ENCODE measurements at regions not wholly inside any gene's neighbourhood (a gene's known extent, or its start where the extent isn't known, plus 50 kb on each side); places are given as distances from the start of the nearest gene placed in this dataset.
"Not testable (repeated sequence)": the region's sequence is repeated elsewhere in the genome, so short reads cannot be mapped to it uniquely, and the experiment has no call there.

- Mint-ChIP-seq H3K4me3 (no peak overlapping the region), H3K9me3 (no peaks in the 10 kb centered on the region), H3K36me3 (ENCODE audit: low read depth) (no peaks in the 10 kb centered on the region), H3K27ac (no peak overlapping the region), H3K27me3 (peaks cover 18% of the 10 kb centered on the region), H3K4me1 (no peaks in the 10 kb centered on the region)
- ChIA-PET POLR2A (no interaction called here), CTCF (no interaction called here)
- DNase-seq: no peak
These were observed 102.2 kb upstream of the SERPINE2 start for GRCh38 chr2:224141304-224141703.

DNA sequence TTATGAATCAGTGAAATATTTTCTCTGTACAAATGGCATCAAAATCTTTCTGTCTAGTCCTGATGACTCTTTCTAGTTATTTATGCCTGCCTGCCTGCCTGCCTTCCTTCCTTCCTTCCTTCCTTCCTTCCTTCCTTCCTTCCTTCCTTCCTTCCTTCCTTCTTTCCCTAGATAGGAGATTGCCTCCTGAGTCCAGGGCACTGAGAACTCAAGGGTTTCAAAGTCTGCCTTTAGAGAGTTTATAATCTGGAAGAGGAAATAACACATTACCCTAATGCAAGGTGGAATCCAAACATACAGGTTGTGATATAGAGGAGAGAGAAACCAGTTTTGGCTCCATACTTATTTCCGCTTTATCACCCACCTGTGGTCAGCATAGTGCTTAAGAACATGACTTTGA lies 98.1 kb upstream of the SERPINE2 start:
- peaks cover 9% of the 10 kb centered on the region for H3K27me3 Mint-ChIP-seq

DNA sequence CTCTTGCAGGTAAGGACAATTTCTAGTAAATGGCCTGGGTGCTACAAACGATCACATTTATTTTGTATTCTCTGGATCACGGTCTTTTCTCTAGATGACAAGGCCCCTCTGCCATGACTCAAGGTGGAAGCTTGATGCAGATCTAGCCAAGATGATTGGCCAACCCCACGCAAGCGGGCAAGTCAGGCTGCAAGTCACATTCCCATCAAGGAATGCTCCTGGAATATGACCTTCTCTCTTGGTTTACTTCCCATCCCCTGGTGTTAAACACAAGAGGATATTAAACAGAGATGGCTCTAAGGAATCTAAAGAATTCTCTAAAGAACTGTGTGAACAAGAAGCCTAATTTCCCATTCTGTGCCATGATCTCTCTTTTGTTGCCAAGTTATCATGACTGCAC lies 97.3 kb upstream of the SERPINE2 start:
- POLR2A ChIA-PET: no interaction called here
- Mint-ChIP-seq H3K4me3 (no peak overlapping the region), H3K9me3 (no peaks in the 10 kb centered on the region), H3K27me3 (peaks cover 11% of the 10 kb centered on the region), H3K36me3 (ENCODE audit: low read depth) (no peaks in the 10 kb centered on the region), H3K27ac (no peak overlapping the region), H3K4me1 (no peaks in the 10 kb centered on the region)
- no peak for DNase-seq
- CTCF ChIA-PET: no interaction called here

More for the DNA sequence above, 98.1 kb upstream of the SERPINE2 start:
- H3K4me1 Mint-ChIP-seq: no peaks in the 10 kb centered on the region
- no peak overlapping the region for H3K4me3 Mint-ChIP-seq
- no peaks in the 10 kb centered on the region for H3K36me3 Mint-ChIP-seq (ENCODE audit: low read depth)
- no peak overlapping the region for H3K27ac Mint-ChIP-seq
- ChIA-PET CTCF (no interaction called here), POLR2A (no interaction called here)
- H3K9me3 Mint-ChIP-seq: no peaks in the 10 kb centered on the region
- DNase-seq: no peak

GRCh38 chr2:224135881-224136280 lies 96.8 kb upstream of the SERPINE2 start:
- Mint-ChIP-seq H3K27ac (no peak overlapping the region), H3K27me3 (peaks cover 11% of the 10 kb centered on the region), H3K4me1 (no peaks in the 10 kb centered on the region), H3K36me3 (ENCODE audit: low read depth) (no peaks in the 10 kb centered on the region), H3K9me3 (no peaks in the 10 kb centered on the region), H3K4me3 (no peak overlapping the region)
- no peak for DNase-seq
- ChIA-PET POLR2A (no interaction called here), CTCF (no interaction called here)

- ChIA-PET POLR2A (no interaction called here), CTCF (no interaction called here)
- Mint-ChIP-seq H3K9me3 (no peaks in the 10 kb centered on the region), H3K4me1 (no peaks in the 10 kb centered on the region), H3K4me3 (no peak overlapping the region), H3K27me3 (peaks cover 9% of the 10 kb centered on the region), H3K36me3 (ENCODE audit: low read depth) (no peaks in the 10 kb centered on the region), H3K27ac (no peak overlapping the region)
- DNase-seq: no peak
These were observed 95.1 kb upstream of the SERPINE2 start for GRCh38 chr2:224134003-224134734.

- no peaks in the 10 kb centered on the region for H3K4me1 Mint-ChIP-seq
- H3K27ac Mint-ChIP-seq: no peak overlapping the region
- ChIA-PET CTCF (no interaction called here), POLR2A (no interaction called here)
- H3K36me3 Mint-ChIP-seq (ENCODE audit: low read depth): no peaks in the 10 kb centered on the region
- H3K4me3 Mint-ChIP-seq: no peak overlapping the region
- no peaks in the 10 kb centered on the region for H3K9me3 Mint-ChIP-seq
- no peak for DNase-seq
- peaks cover 10% of the 10 kb centered on the region for H3K27me3 Mint-ChIP-seq
These were observed 94.3 kb upstream of the SERPINE2 start for GRCh38 chr2:224133387-224133786.

DNA sequence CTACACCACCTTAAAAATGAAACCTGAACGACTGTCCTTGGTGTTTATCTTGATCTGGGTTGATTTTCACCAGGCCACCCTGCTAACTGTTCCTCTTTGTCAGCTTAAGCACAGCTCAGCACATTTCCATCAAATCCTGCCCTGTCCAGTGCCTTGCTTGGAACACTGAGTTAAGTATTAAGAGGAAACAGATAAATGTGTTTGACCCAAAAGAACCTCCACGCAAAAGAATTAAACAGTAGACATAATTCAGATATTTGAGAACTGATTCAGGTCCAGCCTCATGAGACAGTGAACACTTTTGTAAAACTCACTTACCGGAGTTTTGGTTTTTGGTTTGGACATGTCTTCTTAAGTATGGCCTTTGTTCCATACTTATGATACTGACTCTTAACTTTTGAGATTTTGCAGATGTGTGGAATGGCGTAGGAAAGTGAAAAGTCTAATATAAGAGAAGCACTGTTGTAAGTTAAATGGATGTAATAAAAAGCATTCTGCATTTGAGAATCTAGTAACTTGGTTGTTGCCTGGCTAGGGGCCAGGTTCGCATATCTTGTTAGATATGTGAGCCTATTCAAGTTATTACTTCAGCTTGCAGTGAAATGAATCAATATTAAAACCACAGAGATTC lies 88.9 kb upstream of the SERPINE2 start:
- POLR2A ChIA-PET: no interaction called here
- Mint-ChIP-seq H3K27me3 (peaks cover 8% of the 10 kb centered on the region), H3K4me3 (no peak overlapping the region), H3K9me3 (no peaks in the 10 kb centered on the region), H3K4me1 (no peaks in the 10 kb centered on the region), H3K36me3 (ENCODE audit: low read depth) (no peaks in the 10 kb centered on the region), H3K27ac (no peak overlapping the region)
- CTCF ChIA-PET: interaction anchor here (1.1 kb wide), 1 partner anchor 135 kb away, joined by 3 read pairs; no protein-coding TSS in a partner anchor
- no peak for DNase-seq

DNA sequence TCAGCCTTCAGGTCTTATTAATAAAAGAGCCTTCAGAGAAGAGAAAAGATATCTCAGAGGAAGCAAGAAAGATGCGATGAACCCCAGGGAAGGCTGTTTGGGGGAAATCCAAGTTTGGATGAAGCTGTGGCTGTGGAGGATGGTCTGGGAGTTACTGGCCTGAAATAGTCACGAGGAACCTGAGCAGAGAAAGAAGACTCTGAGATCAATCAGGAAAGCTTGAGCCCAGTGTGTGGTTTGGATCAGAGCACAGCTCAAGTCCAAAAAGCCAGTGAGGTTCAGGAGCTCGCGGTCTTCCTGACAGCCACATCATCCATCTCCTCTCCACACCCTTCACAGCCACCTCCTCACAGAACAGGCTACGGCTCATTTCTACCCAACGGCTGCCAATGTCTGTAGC lies 87.4 kb upstream of the SERPINE2 start:
- H3K4me1 Mint-ChIP-seq: no peaks in the 10 kb centered on the region
- no peak overlapping the region for H3K27ac Mint-ChIP-seq
- DNase-seq: no peak
- no peak overlapping the region for H3K4me3 Mint-ChIP-seq
- ChIA-PET POLR2A (no interaction called here), CTCF (interaction anchor here (1.1 kb wide), 1 partner anchor 134 kb away, joined by 3 read pairs; no protein-coding TSS in a partner anchor)
- H3K36me3 Mint-ChIP-seq (ENCODE audit: low read depth): no peaks in the 10 kb centered on the region
- H3K9me3 Mint-ChIP-seq: no peaks in the 10 kb centered on the region
- peaks cover 8% of the 10 kb centered on the region for H3K27me3 Mint-ChIP-seq

- Mint-ChIP-seq H3K9me3 (no peaks in the 10 kb centered on the region), H3K36me3 (ENCODE audit: low read depth) (no peaks in the 10 kb centered on the region), H3K27me3 (peaks cover 9% of the 10 kb centered on the region), H3K4me3 (no peak overlapping the region), H3K27ac (no peak overlapping the region), H3K4me1 (no peaks in the 10 kb centered on the region)
- no peak for DNase-seq
- ChIA-PET POLR2A (no interaction called here), CTCF (no interaction called here)
These were observed 86.9 kb upstream of the SERPINE2 start for GRCh38 chr2:224126003-224126402.

GRCh38 chr2:224122542-224122941 lies 83.5 kb upstream of the SERPINE2 start:
- CTCF ChIA-PET: no interaction called here
- Mint-ChIP-seq H3K27ac (no peak overlapping the region), H3K36me3 (ENCODE audit: low read depth) (no peaks in the 10 kb centered on the region), H3K4me1 (no peaks in the 10 kb centered on the region), H3K4me3 (no peak overlapping the region), H3K27me3 (peaks cover 11% of the 10 kb centered on the region), H3K9me3 (no peaks in the 10 kb centered on the region)
- POLR2A ChIA-PET: no interaction called here
- no peak for DNase-seq

DNA sequence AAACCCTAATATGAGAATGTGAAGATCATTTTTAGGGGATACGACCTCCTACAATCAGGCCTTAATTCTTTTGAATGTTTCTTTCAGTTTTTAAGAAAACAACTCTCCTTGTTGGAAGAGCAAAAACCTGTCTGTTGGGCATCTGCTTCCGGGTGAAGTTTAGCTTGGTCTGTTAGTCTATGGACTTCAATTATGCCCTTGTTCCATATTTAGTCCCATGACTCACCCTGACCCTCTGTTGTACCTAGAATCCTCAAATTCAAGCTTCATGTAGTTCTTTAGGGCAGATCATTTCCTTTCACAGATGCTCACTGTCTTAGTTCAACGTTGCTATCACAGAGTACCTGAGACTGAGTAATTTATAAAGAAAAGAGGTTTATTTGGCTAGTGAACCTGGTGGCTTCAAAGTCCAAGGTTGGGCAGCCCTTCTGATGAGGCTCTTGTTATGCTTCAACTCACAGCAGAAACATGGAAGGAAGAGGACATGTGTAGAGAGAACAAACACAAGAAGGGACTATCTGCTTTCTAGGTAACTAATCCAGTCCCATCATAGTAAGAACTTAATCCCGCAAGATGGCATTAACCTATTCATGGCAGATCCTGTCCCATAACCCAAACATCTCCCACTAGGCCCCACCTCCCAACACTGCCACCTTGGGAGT lies 82.5 kb upstream of the SERPINE2 start:
- no peak for DNase-seq
- no peaks in the 10 kb centered on the region for H3K36me3 Mint-ChIP-seq (ENCODE audit: low read depth)
- H3K4me3 Mint-ChIP-seq: no peak overlapping the region
- H3K27me3 Mint-ChIP-seq: peaks cover 18% of the 10 kb centered on the region
- CTCF ChIA-PET: no interaction called here
- H3K27ac Mint-ChIP-seq: no peak overlapping the region
- POLR2A ChIA-PET: no interaction called here
- H3K4me1 Mint-ChIP-seq: no peaks in the 10 kb centered on the region
- H3K9me3 Mint-ChIP-seq: no peaks in the 10 kb centered on the region

DNA sequence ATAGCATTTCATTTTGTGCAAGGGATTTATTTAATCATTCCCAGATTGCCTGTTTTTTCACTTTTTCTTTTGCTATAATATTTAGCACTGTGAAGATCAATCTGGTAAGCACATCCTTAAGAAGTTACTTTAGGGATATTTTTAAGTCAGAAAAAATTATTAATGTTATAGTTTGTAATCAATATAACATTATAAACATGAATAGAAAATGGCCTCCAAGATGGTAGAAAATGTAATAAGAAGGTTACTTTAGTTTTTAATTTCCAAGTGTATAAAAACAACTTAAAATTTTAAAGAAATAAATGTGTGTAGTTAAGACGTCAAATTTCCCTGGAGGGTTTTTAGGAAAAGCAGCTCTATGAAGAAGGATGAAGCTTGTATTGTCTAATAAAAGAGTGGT lies 81.9 kb upstream of the SERPINE2 start:
- Mint-ChIP-seq H3K4me3 (no peak overlapping the region), H3K36me3 (ENCODE audit: low read depth) (no peaks in the 10 kb centered on the region), H3K9me3 (no peaks in the 10 kb centered on the region), H3K4me1 (no peaks in the 10 kb centered on the region), H3K27ac (no peak overlapping the region), H3K27me3 (peaks cover 22% of the 10 kb centered on the region)
- ChIA-PET CTCF (no interaction called here), POLR2A (no interaction called here)
- DNase-seq: no peak

GRCh38 chr2:224119846-224120245 lies 80.8 kb upstream of the SERPINE2 start:
- DNase-seq; H3K4me1 Mint-ChIP-seq; H3K36me3 Mint-ChIP-seq (ENCODE audit: low read depth); H3K4me3 Mint-ChIP-seq; H3K9me3 Mint-ChIP-seq; POLR2A ChIA-PET; H3K27ac Mint-ChIP-seq; CTCF ChIA-PET: not testable (repeated sequence)
- H3K27me3 Mint-ChIP-seq: peaks cover 29% of the 10 kb centered on the region

- no peak overlapping the region for H3K27ac Mint-ChIP-seq
- peaks cover 2% of the 10 kb centered on the region for H3K9me3 Mint-ChIP-seq
- H3K4me1 Mint-ChIP-seq: no peaks in the 10 kb centered on the region
- ChIA-PET POLR2A (no interaction called here), CTCF (no interaction called here)
- H3K4me3 Mint-ChIP-seq: no peak overlapping the region
- H3K27me3 Mint-ChIP-seq: peaks cover 25% of the 10 kb centered on the region
- no peaks in the 10 kb centered on the region for H3K36me3 Mint-ChIP-seq (ENCODE audit: low read depth)
- DNase-seq: no peak
These were observed 75.3 kb upstream of the SERPINE2 start for GRCh38 chr2:224114428-224114827.

Data from activated CD4-positive, alpha-beta memory T cell treated with anti-CD3 and anti-CD28 coated beads, Interleukin-2, amount 10 ng/mL, durations not matched to agents 7 days and 5 days (primary cell).